Liver (tissue), 2 donors: ENCODE measurements at regions not wholly inside any gene's neighbourhood (a gene's known extent, or its start where the extent isn't known, plus 50 kb on each side); places are given as distances from the start of the nearest gene placed in this dataset.

Experiments
- FOXA1 ChIP-seq: IDR thresholded peaks from 2 replicates; pipeline ENCODE4 v1.6.1; 2016; ENCODE audit warnings: antibody characterized with exemption
- RAD21 ChIP-seq, 2 donors: IDR thresholded peaks; 2 replicates each; pipeline ENCODE4 v1.6.1; 2016; ENCODE audit warnings: antibody characterized with exemption in 2 of 2, mild to moderate bottlenecking in 2 of 2
- REST ChIP-seq: IDR thresholded peaks from 2 replicates; pipeline ENCODE4 v1.6.1; 2016; ENCODE audit warnings: antibody characterized with exemption, mild to moderate bottlenecking
- TAF1 ChIP-seq: conservative IDR thresholded peaks from 2 replicates; pipeline ENCODE4 v1.6.1; 2016; ENCODE audit warnings: antibody characterized with exemption, mild to moderate bottlenecking
- donor health status: healthy.

DNA sequence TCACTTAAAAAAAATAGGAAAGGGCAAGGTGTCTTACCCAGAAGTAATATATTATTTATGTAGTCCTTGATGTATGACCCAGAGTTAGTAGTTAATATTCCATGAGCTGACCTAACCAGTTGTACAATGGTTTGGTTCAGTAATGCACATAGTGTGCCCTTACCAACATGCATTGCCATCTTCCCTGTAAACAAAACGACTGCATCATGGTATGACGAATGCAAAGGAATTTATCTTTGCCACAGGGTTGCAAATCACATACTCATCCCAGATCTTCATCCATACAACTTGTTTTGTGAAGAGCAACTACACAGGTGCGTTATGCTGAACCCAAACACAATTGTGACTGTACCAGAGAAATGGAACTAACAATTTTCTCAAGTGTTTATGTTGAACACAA is 68.9 kb upstream of the ZSWIM2 start:
- TF ChIP-seq RAD21 (IDR thresholded peaks at IDR 0.05), result no peak
- no peak for TF ChIP-seq TAF1
- no peak for TF ChIP-seq REST
- no peak for TF ChIP-seq FOXA1
